ENCODE measurements at regions not wholly inside any gene's neighbourhood (a gene's known extent, or its start where the extent isn't known, plus 50 kb on each side); places are given as distances from the start of the nearest gene placed in this dataset.

- TF ChIP-seq CTCF (IDR thresholded peaks at IDR 0.05; ENCODE audit: poor library complexity): no peak
- TF ChIP-seq EZH2phosphoT487 (IDR thresholded peaks at IDR 0.05; ENCODE audit: low read depth, severe bottlenecking, unreplicated experiment): no peak
- TF ChIP-seq EZH2 (IDR thresholded peaks at IDR 0.05; ENCODE audit: borderline replicate concordance): no peak
Observed at GRCh38 chr13:47829690-47830089, 171.4 kb downstream of the SUCLA2 start.

Data from hepatocyte (in vitro differentiated cells).